ENCODE measurements at regions not wholly inside any gene's neighbourhood (a gene's known extent, or its start where the extent isn't known, plus 50 kb on each side); places are given as distances from the start of the nearest gene placed in this dataset.
A peak's percentile ranks its signal among the peaks of the same experiment; 100 is the strongest.
"Not testable (repeated sequence)": the region's sequence is repeated elsewhere in the genome, so short reads cannot be mapped to it uniquely, and the experiment has no call there.

DNA sequence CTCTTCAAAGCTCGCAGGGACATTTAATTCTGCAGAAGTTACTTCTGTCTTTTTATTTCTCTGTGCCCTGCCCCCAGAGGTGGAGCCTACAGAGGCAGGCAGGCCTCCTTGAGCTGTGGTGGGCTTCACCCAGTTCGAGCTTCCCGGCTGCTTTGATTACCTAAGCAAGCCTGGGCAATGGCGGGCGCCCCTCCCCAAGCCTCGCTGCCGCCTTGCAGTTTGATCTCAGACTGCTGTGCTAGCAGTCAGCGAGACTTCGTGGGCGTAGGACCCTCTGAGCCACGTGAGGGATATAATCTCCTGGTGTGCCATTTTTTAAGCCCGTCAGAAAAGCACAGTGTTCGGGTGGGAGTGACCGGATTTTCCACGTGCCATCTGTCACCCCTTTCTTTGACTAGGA lies 1322.9 kb upstream of the ACO1 start:
- DNase-seq (ENCODE audit: low read depth): not testable (repeated sequence)

DNA sequence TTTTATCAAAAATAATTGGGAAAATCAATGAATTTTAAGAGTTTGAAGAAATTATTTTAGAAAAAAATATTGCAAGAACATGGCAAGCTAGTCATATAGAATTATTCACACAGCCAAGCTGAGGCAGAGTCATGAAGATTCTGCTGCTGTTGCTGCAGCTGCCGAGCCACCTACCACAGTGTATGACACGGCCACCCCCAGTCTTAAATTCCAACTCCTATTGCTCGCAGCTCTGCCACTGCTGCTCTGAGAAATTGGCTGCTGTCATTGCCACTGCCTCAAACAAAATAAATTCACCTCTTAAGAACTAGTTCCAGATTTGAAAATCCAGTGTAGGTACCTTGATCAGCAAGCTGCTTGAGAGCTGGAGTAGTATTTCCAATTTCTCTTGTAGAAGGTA lies 1318.8 kb upstream of the ACO1 start:
- DNase-seq (ENCODE audit: low read depth): no peak

- DNase-seq (ENCODE audit: low read depth): no peak
These were observed 1317.0 kb upstream of the ACO1 start for GRCh38 chr9:31067418-31067817.

DNA sequence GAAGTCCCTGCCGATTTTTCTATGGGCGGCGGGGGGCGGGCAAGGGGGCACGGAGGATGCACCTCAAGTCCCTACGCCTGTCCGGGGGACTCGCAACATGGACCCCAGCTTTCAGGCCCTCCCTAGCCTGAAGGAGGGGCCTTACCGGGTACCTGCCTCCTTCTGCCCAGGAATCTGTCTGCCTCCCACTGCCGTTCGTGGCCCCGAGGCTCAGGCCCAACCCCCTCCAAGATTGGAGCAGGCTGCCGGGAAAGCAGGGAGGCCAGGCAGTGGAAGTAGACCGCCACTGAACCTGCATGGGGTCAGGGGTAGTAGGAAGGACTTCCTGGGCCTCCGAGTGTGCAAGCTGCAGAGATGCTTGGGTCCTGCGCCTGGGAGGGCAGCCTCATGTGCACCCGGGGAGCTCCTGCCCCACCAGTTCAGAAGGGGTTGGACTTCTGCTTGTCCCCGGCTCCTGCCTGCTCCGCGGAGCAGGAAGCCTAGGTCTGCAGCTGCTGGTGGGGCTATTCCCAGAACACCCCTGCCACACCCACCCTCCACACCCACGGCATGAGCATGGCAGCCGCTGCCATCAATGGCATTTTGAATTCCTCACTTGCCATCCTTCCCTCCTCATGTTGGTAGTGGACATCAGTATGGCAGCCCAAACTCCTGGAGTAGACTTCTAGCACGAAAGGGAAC lies 1312.7 kb upstream of the ACO1 start:
- no peak for DNase-seq (ENCODE audit: low read depth)

- DNase-seq (ENCODE audit: low read depth): no peak
These were observed 1306.3 kb upstream of the ACO1 start for GRCh38 chr9:31078175-31078574.

GRCh38 chr9:31084350-31084749 lies 1300.1 kb upstream of the ACO1 start:
- DNase-seq (ENCODE audit: low read depth): no peak

- no peak for DNase-seq (ENCODE audit: low read depth)
These were observed 1294.8 kb upstream of the ACO1 start for GRCh38 chr9:31089549-31090221.

DNA sequence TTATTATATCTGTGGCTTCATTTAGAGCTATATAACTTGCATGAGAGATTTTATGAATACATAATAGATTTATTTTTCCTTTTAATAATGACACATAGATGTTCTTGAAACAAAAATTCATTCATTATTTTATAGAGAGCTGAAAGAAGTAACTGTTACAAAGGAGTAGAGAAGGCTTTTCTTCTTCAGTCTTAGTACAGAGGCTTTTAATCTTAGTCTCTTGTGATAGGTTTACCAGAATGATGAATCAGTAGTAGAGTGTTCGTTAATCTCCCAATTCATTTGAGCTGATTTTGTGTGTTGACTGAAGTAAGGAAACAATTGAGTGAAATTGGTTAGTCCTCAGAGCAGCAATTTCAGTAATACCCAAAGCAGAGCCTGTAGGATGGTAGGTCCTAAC lies 1284.1 kb upstream of the ACO1 start:
- DNase-seq (ENCODE audit: low read depth): no peak

- DNase-seq (ENCODE audit: low read depth): no peak
These were observed 1280.6 kb upstream of the ACO1 start for GRCh38 chr9:31103836-31104235.

DNA sequence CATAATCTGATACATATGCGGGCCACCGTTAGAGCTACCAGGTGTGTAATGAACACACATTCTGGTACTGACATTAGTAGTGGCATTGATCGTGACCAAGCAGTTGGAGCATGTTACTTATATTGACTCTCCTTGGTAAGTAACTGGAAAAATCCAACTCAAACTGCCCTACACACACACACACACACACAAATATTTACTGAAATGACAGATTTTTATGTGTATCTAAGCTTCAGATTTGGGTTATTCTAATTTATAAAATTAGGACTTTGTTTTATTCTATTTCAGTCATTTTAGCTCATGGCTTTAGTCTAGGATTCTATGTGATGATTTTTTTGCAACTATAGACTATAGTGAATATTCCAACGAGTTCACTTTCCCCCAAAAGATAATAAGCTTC lies 1280.2 kb upstream of the ACO1 start:
- DNase-seq (ENCODE audit: low read depth): no peak

DNA sequence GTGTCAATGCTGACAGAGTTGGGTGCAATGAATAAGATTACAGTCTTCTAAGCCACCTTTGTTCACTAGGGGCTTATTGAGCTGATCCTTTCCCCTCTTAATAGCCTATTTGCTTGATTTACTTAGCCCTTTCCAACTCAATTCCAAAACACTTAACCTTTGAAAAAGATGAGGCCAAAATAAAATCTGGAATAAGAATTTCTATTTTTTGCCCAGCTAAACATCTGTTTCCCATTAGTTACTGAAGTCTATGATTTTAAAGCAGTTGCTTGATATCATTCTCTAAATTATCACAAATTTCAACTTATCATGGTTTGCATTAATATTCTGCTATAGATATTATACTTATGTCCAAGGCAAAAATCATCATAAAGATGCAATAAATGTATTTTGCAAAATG lies 1272.0 kb upstream of the ACO1 start:
- DNase-seq (ENCODE audit: low read depth): no peak

DNA sequence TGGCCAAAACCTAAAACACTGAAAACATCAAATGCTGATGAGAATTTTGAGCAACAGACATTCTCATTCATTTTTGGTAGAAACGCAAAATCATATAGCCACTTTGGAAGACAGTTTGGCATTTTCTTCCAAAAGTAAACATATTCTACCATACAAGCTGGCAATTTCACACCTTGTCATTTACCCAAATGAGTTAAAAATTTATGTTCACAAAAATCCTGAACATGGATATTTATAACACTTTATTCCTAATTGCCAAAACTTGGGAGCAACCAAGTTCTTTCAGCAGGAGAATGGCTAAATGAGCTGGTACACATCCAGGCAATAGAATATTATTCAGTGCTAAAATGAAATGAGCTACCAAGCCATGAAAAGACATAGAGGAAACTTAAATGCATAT lies 1270.1 kb upstream of the ACO1 start:
- no peak for DNase-seq (ENCODE audit: low read depth)

GRCh38 chr9:31119890-31120454 lies 1264.5 kb upstream of the ACO1 start:
- DNase-seq (ENCODE audit: low read depth): no peak

DNA sequence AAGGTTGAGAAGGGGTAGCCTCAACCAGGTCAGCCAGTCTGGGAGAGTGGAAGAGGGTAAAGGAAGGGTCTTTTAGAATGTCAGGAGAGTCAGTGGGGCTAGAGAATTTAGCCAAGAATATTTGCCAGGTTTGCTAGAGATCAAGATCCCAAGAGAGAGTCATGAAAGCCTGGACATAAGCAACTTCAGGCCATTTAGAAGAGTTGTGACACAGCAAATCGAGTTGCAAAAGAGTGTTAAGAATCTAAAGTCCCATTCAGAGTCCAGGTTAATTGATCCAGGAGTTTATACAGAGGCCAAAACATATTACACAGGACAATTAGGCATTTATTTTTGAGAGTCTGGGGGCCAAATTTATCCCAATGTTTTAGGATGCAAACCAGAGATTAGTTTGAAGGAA lies 1260.1 kb upstream of the ACO1 start:
- DNase-seq (ENCODE audit: low read depth): no peak

DNA sequence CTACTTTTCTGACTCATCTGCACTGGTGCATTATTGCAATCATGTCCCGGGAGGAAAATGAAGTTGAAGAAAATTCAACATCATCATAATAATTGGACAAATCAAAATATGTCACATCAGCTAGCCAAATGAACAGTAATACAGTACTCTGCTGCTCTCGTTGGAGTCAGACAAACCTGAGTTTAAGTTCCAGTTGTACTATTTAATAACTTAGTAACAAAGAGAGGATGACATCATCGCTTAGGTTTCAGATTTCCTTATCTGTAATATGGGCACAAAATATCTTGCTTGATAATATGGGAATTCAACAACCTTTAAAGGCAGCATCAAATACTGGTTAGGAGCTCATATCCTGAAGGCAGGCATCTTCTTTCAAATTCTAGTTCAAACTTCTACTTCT lies 1248.9 kb upstream of the ACO1 start:
- no peak for DNase-seq (ENCODE audit: low read depth)

DNA sequence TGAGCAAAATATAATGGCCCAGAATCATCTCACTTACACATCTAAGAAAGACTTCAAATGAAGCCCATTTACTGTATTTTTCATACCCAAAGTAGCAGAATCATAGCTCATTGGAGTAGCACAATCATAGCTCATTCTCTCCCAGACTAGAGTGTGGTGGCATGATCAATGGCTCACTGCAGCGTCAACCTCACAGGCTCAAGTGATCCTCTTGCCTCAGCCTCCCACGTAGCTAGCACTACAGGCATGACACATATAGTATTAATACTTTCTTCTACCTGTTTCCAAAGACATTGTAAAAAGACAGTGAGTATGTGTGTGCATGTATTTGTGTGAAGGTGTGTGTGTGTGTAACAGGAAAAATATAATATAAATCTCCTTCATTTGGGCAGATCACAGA lies 1247.9 kb upstream of the ACO1 start:
- DNase-seq (ENCODE audit: low read depth): no peak

- DNase-seq (ENCODE audit: low read depth): peak; percentile 53
These were observed 1247.0 kb upstream of the ACO1 start for GRCh38 chr9:31137176-31138160.

- DNase-seq (ENCODE audit: low read depth): no peak
These were observed 1244.1 kb upstream of the ACO1 start for GRCh38 chr9:31140316-31140715.

GRCh38 chr9:31142456-31142855 lies 1242.0 kb upstream of the ACO1 start:
- DNase-seq (ENCODE audit: low read depth): no peak

GRCh38 chr9:31144614-31145013 lies 1239.8 kb upstream of the ACO1 start:
- DNase-seq (ENCODE audit: low read depth): no peak

DNA sequence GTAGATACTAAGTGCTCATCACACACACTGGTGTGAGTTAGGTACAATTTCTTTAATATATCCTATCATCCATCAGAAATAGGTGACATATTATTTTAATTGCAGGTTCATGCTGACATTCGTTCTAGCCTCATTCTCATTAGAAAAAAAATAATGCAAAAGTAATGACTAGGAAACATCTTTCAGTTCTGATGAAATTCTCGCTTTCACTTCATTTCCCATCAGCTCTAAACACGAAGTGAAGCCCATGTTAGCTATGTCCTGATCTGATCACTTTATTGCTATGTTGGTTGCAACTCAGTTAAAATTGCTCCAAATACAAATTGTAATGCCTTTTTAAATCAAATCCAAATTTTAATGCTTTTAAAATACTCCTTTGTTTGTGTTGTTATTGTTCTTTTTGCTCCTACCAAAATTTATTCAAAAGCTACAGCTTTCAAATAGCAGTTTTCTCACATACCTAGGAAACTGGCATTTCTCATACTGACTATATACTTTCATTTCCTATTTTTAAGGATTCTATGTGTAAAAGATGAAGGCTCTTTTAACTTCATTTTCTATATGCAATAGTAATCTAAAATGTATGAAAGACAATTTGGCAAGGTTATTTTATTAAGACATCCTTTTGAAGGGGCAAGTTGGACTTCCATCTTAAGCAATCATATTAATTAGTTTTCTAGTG lies 1237.8 kb upstream of the ACO1 start:
- no peak for DNase-seq (ENCODE audit: low read depth)

Measured in RPMI7951 (cell line).